Left lung (tissue), 4 donors: ENCODE measurements at regions not wholly inside any gene's neighbourhood (a gene's known extent, or its start where the extent isn't known, plus 50 kb on each side); places are given as distances from the start of the nearest gene placed in this dataset.
A peak's percentile ranks its signal among the peaks of the same experiment; 100 is the strongest.

Experiments
- ATAC-seq: fragments of 200-7000 bp; cut with Tn5 transposase; one replicate; pipeline ENCODE4 v1.9.1; 2020; ENCODE audit warnings: moderate library complexity
- DNase-seq, 4 donors: peaks; one replicate each; pipeline ENCODE4 v3.0.0-alpha.2; 2013 to 2020
- H3K27ac ChIP-seq, 2 donors: fragments of 200-600 bp; sonication (generic) in 1 of 2; one replicate each; pipeline versions ENCODE4 v1.5.0 to v1.8.0; 2020 to 2021
- H3K27me3 ChIP-seq, 2 donors: fragments of 200-600 bp; sonication (generic) in 1 of 2; one replicate each; pipeline versions ENCODE4 v1.5.0 to v1.8.0; 2020 to 2021
- H3K36me3 ChIP-seq, 2 donors: fragments of 200-600 bp; sonication (generic) in 1 of 2; one replicate each; pipeline versions ENCODE4 v1.5.0 to v1.8.0; 2020 to 2021
- H3K4me1 ChIP-seq, 2 donors: fragments of 200-600 bp; one replicate each; pipeline ENCODE4 v1.8.0; 2021
- H3K4me3 ChIP-seq, 2 donors: fragments of 200-600 bp; sonication (generic) in 1 of 2; one replicate each; pipeline versions ENCODE4 v1.5.0 to v1.8.0; 2020 to 2021; ENCODE audit warnings: mild to moderate bottlenecking in 1 of 2
- H3K9me3 ChIP-seq, 2 donors: fragments of 200-600 bp; sonication (generic) in 1 of 2; one replicate each; pipeline versions ENCODE4 v1.5.0 to v1.8.0; 2020 to 2021
- CTCF ChIP-seq, 2 donors: fragments of 200-600 bp; sonication (generic) in 1 of 2; IDR thresholded peaks; one replicate each; pipeline versions ENCODE4 v1.5.0 to v1.8.0; 2021; ENCODE audit warnings: antibody characterized with exemption in 2 of 2
- intact Hi-C, 2 donors: fragments of 100-400 bp; cut with DNase I; formaldehyde crosslinking; loops; one replicate each; pipeline versions ENCODE4 v1.11.2 to v1.14.2; 2022
- donor health status: DM: no; HTN: yes; CAD: no.
- donor health status: DM: no; HTN: no; CAD: no.

DNA sequence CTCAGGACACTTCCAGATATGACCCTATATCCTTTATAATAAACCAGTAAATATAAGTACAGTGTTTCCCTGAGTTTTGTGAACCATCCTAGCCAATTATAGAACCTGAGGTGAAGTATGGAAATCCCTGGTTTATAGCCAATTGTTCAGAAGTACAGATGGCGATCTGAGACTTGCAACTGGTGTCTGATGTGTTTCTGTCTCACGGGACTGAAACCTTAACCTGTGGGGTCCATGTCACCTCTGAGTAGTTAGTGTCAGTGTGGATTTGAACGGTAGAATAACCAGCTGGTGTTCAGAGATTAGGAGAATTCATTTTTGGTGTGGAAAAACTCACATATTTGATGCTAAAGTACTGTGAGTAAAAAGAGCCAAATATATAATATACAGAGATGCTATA lies 606.6 kb downstream of the MAFB start:
- no peak for TF ChIP-seq CTCF (IDR thresholded peaks at IDR 0.05)
- ATAC-seq (no peak), DNase-seq (no peak)
- Histone ChIP-seq H3K36me3 (no peaks in the 10 kb centered on the region), H3K4me3 (no peak overlapping the region), H3K9me3 (no peaks in the 10 kb centered on the region), H3K27ac (no peak overlapping the region), H3K27me3 (no peaks in the 10 kb centered on the region), H3K4me1 (no peaks in the 10 kb centered on the region)
- intact Hi-C loops, result no loop called here

- TF ChIP-seq CTCF (IDR thresholded peaks at IDR 0.05), result no peak
These were observed 607.4 kb downstream of the MAFB start for GRCh38 chr20:40081653-40082052.

GRCh38 chr20:40080041-40080652 lies 608.9 kb downstream of the MAFB start:
- H3K4me3 ChIP-seq, result no peak overlapping the region
- no peaks in the 10 kb centered on the region for H3K36me3 ChIP-seq
- ATAC-seq (no peak), DNase-seq (peak in 2 of 4 donors; percentile 4 to 19)
- intact Hi-C loops, result no loop called here
- H3K9me3 ChIP-seq, result no peaks in the 10 kb centered on the region
- H3K27ac ChIP-seq, result no peak overlapping the region
- no peak for TF ChIP-seq CTCF (IDR thresholded peaks at IDR 0.05)
- H3K4me1 ChIP-seq, result no peaks in the 10 kb centered on the region
- no peaks in the 10 kb centered on the region for H3K27me3 ChIP-seq

More at GRCh38 chr20:40081653-40082052, 607.4 kb downstream of the MAFB start:
- intact Hi-C loops, result no loop called here
- H3K27me3 ChIP-seq, result no peaks in the 10 kb centered on the region
- no peak overlapping the region for H3K4me3 ChIP-seq
- ATAC-seq (no peak), DNase-seq (no peak)
- no peaks in the 10 kb centered on the region for H3K9me3 ChIP-seq
- H3K27ac ChIP-seq, result no peak overlapping the region
- H3K4me1 ChIP-seq, result no peaks in the 10 kb centered on the region
- no peaks in the 10 kb centered on the region for H3K36me3 ChIP-seq

DNA sequence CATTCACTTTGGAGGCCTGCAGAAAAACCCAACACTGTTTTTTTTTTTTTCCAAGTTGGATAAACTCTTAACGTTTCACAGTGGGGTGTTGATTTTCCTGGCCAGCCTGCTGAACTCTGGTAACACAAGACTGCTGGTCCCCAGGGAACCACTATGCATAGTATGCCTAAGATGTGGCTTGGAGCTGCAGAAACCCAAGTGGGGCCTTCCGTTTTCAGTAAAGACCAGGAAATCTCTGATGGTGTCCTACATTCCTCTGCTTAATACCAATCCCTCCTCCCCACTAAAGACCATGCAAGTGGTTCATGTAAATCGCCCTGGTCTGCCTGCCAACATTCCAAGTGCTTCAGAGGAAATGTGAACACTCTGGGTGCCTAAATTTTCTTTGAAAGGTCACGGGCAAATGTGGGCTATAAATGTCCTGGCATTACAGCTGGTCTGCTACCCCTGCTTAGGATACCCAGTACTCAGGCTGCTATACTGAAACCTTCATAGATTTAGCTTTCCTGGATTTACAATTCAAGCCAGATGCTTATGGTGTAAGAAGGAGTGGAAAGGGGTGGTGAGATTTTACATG lies 615.4 kb downstream of the MAFB start:
- intact Hi-C loops, result no loop called here
- Histone ChIP-seq H3K27ac (no peak overlapping the region), H3K36me3 (no peaks in the 10 kb centered on the region), H3K9me3 (peaks cover 0 to 8% of the 10 kb centered on the region in 2 donors), H3K4me1 (no peaks in the 10 kb centered on the region), H3K27me3 (no peaks in the 10 kb centered on the region), H3K4me3 (no peak overlapping the region)
- no peak for DNase-seq
- ATAC-seq, result no peak
- TF ChIP-seq CTCF (IDR thresholded peaks at IDR 0.05), result no peak

GRCh38 chr20:40072907-40073306 lies 616.1 kb downstream of the MAFB start:
- Histone ChIP-seq H3K27me3 (no peaks in the 10 kb centered on the region), H3K27ac (no peak overlapping the region), H3K36me3 (no peaks in the 10 kb centered on the region), H3K4me3 (no peak overlapping the region), H3K4me1 (no peaks in the 10 kb centered on the region), H3K9me3 (peaks cover 0 to 11% of the 10 kb centered on the region in 2 donors)
- ATAC-seq, result no peak
- TF ChIP-seq CTCF (IDR thresholded peaks at IDR 0.05), result no peak
- no peak for DNase-seq
- intact Hi-C loops, result no loop called here
